Transverse colon (tissue), 4 donors: ENCODE measurements at regions not wholly inside any gene's neighbourhood (a gene's known extent, or its start where the extent isn't known, plus 50 kb on each side); places are given as distances from the start of the nearest gene placed in this dataset.

Experiments
- EP300 ChIP-seq: sonication (generic); formaldehyde crosslinking; IDR thresholded peaks from one replicate; pipeline ENCODE4 v1.6.1; 2017; ENCODE audit warnings: antibody characterized with exemption, low read depth
- POLR2A ChIP-seq: fragments of 450-650 bp; IDR thresholded peaks from one replicate; pipeline ENCODE4 v1.6.1; 2016; ENCODE audit warnings: antibody characterized with exemption, mild to moderate bottlenecking, moderate library complexity
- POLR2AphosphoS5 ChIP-seq, 3 donors: sonication (generic); formaldehyde crosslinking; IDR thresholded peaks; one replicate each; pipeline ENCODE4 v1.6.1; 2016; ENCODE audit warnings: antibody characterized with exemption in 3 of 3
- TF ChIP-seq, protein P1 (sequence below), 5 experiments: fragments of 200-600 bp in 3 of 5; fragments of 450-650 bp in 2 of 5; sonication (generic) in 3 of 5; IDR thresholded peaks; 1 replicate in 2 of 5; 2 replicates in 3 of 5; pipeline ENCODE4 v1.5.1; 2016 to 2017; ENCODE audit warnings: antibody characterized with exemption in 5 of 5, inconsistent platforms in 3 of 5, mild to moderate bottlenecking in 2 of 5, moderate library complexity in 1 of 5

DNA sequence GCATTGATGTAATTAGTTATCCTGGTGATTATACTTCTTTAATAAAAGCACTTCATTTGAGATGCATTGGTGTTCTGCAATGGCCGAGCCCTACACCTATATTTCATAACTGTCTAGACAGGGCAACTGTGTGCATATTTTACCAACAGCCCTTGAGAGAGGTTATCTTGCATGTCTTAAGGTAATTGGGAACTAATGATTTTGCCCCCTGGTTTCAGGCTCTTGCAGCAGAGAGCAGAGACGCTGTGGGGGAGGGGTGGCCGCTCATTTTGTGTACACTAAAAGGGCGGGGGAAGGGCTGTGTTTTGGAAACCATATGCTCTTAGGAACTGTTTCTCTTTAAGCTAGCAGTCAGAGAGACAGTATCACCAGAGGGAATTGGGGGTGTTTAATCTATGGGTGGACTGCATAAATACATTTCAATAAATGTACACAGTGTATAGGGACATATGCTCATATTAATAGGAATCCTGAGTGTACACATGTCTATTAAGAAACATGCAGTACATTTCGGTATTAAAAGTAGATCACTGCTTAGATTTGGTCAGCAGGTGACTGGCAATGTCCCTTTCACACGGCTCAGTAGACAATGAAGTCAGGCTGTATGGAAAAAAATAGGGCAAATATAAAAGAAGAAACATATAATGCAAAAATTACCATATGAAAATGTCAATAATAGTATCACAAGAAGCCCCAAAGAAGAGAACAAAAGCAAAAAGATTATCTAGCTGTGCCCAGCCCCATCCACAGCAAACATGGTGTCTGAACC is 402.9 kb upstream of the CITED2 start:
- TF ChIP-seq, protein P1, sequence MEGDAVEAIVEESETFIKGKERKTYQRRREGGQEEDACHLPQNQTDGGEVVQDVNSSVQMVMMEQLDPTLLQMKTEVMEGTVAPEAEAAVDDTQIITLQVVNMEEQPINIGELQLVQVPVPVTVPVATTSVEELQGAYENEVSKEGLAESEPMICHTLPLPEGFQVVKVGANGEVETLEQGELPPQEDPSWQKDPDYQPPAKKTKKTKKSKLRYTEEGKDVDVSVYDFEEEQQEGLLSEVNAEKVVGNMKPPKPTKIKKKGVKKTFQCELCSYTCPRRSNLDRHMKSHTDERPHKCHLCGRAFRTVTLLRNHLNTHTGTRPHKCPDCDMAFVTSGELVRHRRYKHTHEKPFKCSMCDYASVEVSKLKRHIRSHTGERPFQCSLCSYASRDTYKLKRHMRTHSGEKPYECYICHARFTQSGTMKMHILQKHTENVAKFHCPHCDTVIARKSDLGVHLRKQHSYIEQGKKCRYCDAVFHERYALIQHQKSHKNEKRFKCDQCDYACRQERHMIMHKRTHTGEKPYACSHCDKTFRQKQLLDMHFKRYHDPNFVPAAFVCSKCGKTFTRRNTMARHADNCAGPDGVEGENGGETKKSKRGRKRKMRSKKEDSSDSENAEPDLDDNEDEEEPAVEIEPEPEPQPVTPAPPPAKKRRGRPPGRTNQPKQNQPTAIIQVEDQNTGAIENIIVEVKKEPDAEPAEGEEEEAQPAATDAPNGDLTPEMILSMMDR (IDR thresholded peaks at IDR 0.05): no peak
- no peak for TF ChIP-seq EP300
- no peak for TF ChIP-seq POLR2A
- TF ChIP-seq POLR2AphosphoS5 (IDR thresholded peaks at IDR 0.05): no peak
